HepG2 (cell line): ENCODE measurements at regions not wholly inside any gene's neighbourhood (a gene's known extent, or its start where the extent isn't known, plus 50 kb on each side); places are given as distances from the start of the nearest gene placed in this dataset.

Source experiments
- ATAC-seq: fragments of 200-7000 bp; cut with Tn5 transposase; 3 replicates; pipeline ENCODE4 v1.9.1; 2020; ENCODE audit warnings: mild to moderate bottlenecking, moderate library complexity
- BruUV-seq: library from RNA; stranded (reverse); fragments of 400-500 nt; replicated peaks from 2 replicates; lab custom pipeline; 2021; lab: Mats Ljungman, UMichigan
- CTCF ChIA-PET: fragments of 300-600 bp; formaldehyde crosslinking; extraction: SDS; loops from one replicate; lab custom pipeline; 2021; ENCODE audit warnings: low total read pairs, inconsistent platforms, low intra/inter-chr PET ratio; lab: Yijun Ruan, JAX
- POLR2A ChIA-PET: fragments of 350-600 bp; sonication (Branson Sonifier 250); formaldehyde crosslinking; loops from one replicate; lab custom pipeline; 2020; ENCODE audit warnings: antibody characterized with exemption, inconsistent platforms; lab: Yijun Ruan, JAX
- DNase-seq: peaks from one replicate; pipeline ENCODE4 v3.0.0-alpha.2; 2015; ENCODE audit warnings: low spot score
- FAIRE-seq: peaks from 3 replicates; lab custom pipeline; 2011; peaks lifted over from hg19 to GRCh38; lab: Jason Lieb, UNC
- H2AFZ ChIP-seq: one replicate; pipeline ENCODE4 v1.6.1; 2011; ENCODE audit warnings: low read length, inconsistent platforms
- H3K27ac ChIP-seq: fragments of 300-600 bp; 3 replicates; pipeline ENCODE4 v1.8.0; 2011; ENCODE audit warnings: mixed run types, mild to moderate bottlenecking, mixed read lengths, low read length, inconsistent platforms; ENCODE audit not compliant: insufficient read depth; ENCODE audit errors: extremely low read length
- H3K27me3 ChIP-seq, 2 experiments: fragments of 200-600 bp in 1 of 2; 2 replicates in 1 of 2; 3 replicates in 1 of 2; pipeline versions ENCODE4 v1.6.0 to v1.8.0; 2011; ENCODE audit warnings: low read length in 2 of 2, mild to moderate bottlenecking in 2 of 2, moderate library complexity in 2 of 2, inconsistent platforms in 1 of 2; ENCODE audit not compliant: insufficient read depth in 2 of 2, control insufficient read depth in 1 of 2
- H3K36me3 ChIP-seq, 2 experiments: fragments of 200-600 bp in 1 of 2; replicated peaks in 1 of 2; 2 replicates in 1 of 2; 3 replicates in 1 of 2; pipeline versions ENCODE4 v1.5.1 to v1.8.0; 2011; ENCODE audit warnings: low read length in 2 of 2, inconsistent platforms in 1 of 2; ENCODE audit not compliant: insufficient read depth in 2 of 2, control insufficient read depth in 1 of 2
- H3K4me1 ChIP-seq: 2 replicates; pipeline ENCODE4 v1.5.1; 2012; ENCODE audit warnings: low read length, inconsistent platforms; ENCODE audit not compliant: insufficient read depth
- H3K4me2 ChIP-seq: 2 replicates; pipeline ENCODE4 v1.6.0; 2011; ENCODE audit warnings: low read depth, low read length, inconsistent platforms
- H3K4me3 ChIP-seq, 3 experiments: fragments of 200-600 bp in 1 of 3; sonication (generic), shearing (Covaris generic) in 1 of 3; replicated peaks in 1 of 3; 2 replicates each; pipeline ENCODE4 v1.5.1; 2011 to 2016; ENCODE audit warnings: low read length in 3 of 3, inconsistent platforms in 2 of 3, low read depth in 2 of 3, mild to moderate bottlenecking in 2 of 3, control low read depth in 1 of 3, mixed read lengths in 1 of 3; ENCODE audit not compliant: insufficient read depth in 1 of 3
- H3K79me2 ChIP-seq: one replicate; pipeline ENCODE4 v1.6.1; 2011; ENCODE audit warnings: low read length, inconsistent platforms; ENCODE audit not compliant: insufficient read depth
- H3K9ac ChIP-seq: 2 replicates; pipeline ENCODE4 v1.6.0; 2011; ENCODE audit warnings: mild to moderate bottlenecking, low read depth, low read length, inconsistent platforms; ENCODE audit not compliant: insufficient read depth
- H3K9me3 ChIP-seq: 2 replicates; pipeline ENCODE4 v1.5.1; 2012; ENCODE audit warnings: mild to moderate bottlenecking, low read length
- H4K20me1 ChIP-seq: 2 replicates; pipeline ENCODE4 v1.6.0; 2011; ENCODE audit warnings: inconsistent platforms, mild to moderate bottlenecking, low read length, moderate library complexity; ENCODE audit not compliant: insufficient read depth
- AKNA ChIP-seq: sonication (generic); formaldehyde crosslinking; IDR thresholded peaks from 2 replicates; pipeline ENCODE4 v1.4.0; 2020; ENCODE audit warnings: missing genetic modification reagents, borderline replicate concordance
- CCDC6 ChIP-seq: sonication (generic); formaldehyde crosslinking; IDR thresholded peaks from 2 replicates; pipeline ENCODE4 v1.8.1; 2022; ENCODE audit warnings: mild to moderate bottlenecking, missing genetic modification reagents, moderate library complexity
- DDIT3 ChIP-seq: sonication (generic); formaldehyde crosslinking; IDR thresholded peaks from 2 replicates; pipeline ENCODE4 v1.4.0; 2020; ENCODE audit warnings: mild to moderate bottlenecking, missing genetic modification reagents
- HBP1 ChIP-seq: IDR thresholded peaks from 2 replicates; pipeline ENCODE4 v1.6.1; 2016; ENCODE audit warnings: low read depth, control low read depth
- HMG20B ChIP-seq: conservative IDR thresholded peaks from 2 replicates; pipeline ENCODE4 v1.6.1; 2016; ENCODE audit warnings: missing genetic modification reagents, missing compliant biosample characterization
- MED1 ChIP-seq: sonication (generic); formaldehyde crosslinking; IDR thresholded peaks from 2 replicates; pipeline ENCODE4 v1.4.0; 2020; ENCODE audit warnings: missing genetic modification reagents
- PATZ1 ChIP-seq: sonication (generic); formaldehyde crosslinking; IDR thresholded peaks from 2 replicates; pipeline ENCODE4 v1.4.0; 2020; ENCODE audit warnings: missing genetic modification reagents
- PITX1 ChIP-seq: sonication (generic); formaldehyde crosslinking; IDR thresholded peaks from 2 replicates; pipeline ENCODE4 v1.5.1; 2020; ENCODE audit warnings: mild to moderate bottlenecking, missing genetic modification reagents
- STAG1 ChIP-seq: sonication (generic); formaldehyde crosslinking; IDR thresholded peaks from 2 replicates; pipeline ENCODE4 v1.4.0; 2020; ENCODE audit warnings: missing genetic modification reagents
- ZBTB43 ChIP-seq: sonication (generic); formaldehyde crosslinking; conservative IDR thresholded peaks from 2 replicates; pipeline ENCODE4 v1.4.0; 2020; ENCODE audit warnings: missing genetic modification reagents
- ZNF788 ChIP-seq: sonication (generic); formaldehyde crosslinking; IDR thresholded peaks from 2 replicates; pipeline ENCODE4 v1.5.0; 2020; ENCODE audit warnings: mild to moderate bottlenecking, missing genetic modification reagents, borderline replicate concordance
- WGBS: methylation state at CpG from one replicate; pipeline ENCODE4 v1.1.6; 2017; ENCODE audit warnings: low lambda C conversion rate; 5-methylcytosine and 5-hydroxymethylcytosine counted together
- in situ Hi-C: cut with HindIII; loops from 2 replicates; pipeline ENCODE4 v1.10.0; 2017; ENCODE audit warnings: low pct_unique_long_range_greater_than_20kb; ENCODE audit not compliant: extremely low pct_ligation_motif_present
- intact Hi-C: fragments of 100-400 bp; cut with micrococcal nuclease; formaldehyde crosslinking; loops from one replicate; pipeline ENCODE4 v1.10.0; 2022; ENCODE audit not compliant: unreplicated experiment

- FAIRE-seq (no peak), ATAC-seq (no peak), DNase-seq (no peak)
- Histone ChIP-seq H3K4me2 (no peak overlapping the region), H3K36me3 (no peaks in the 10 kb centered on the region), H3K27ac (no peak overlapping the region), H2AFZ (no peak overlapping the region), H3K27me3 (no peaks in the 10 kb centered on the region; a peak in 1 of 5 replicates), H3K4me1 (no peaks in the 10 kb centered on the region), H4K20me1 (no peaks in the 10 kb centered on the region), H3K9ac (no peak overlapping the region), H3K79me2 (no peaks in the 10 kb centered on the region), H3K4me3 (no peak overlapping the region), H3K9me3 (no peaks in the 10 kb centered on the region)
- intact Hi-C loops (no loop called here), in situ Hi-C loops (no loop called here)
- ChIA-PET POLR2A (no interaction called here), CTCF (no interaction called here)
- no TSS peak for BruUV-seq
- WGBS, result 31% methylated on average over 2 of the region's 2 CpGs
- TF ChIP-seq AKNA (CRISPR knock-in tag), result no peak
- TF ChIP-seq STAG1 (CRISPR knock-in tag), result no peak
- TF ChIP-seq PITX1 (CRISPR knock-in tag), result no peak
- no peak for TF ChIP-seq CCDC6
- no peak for TF ChIP-seq MED1
- TF ChIP-seq HBP1, result no peak
- no peak for TF ChIP-seq ZBTB43
- TF ChIP-seq ZNF788 (CRISPR knock-in tag), result no peak
- no peak for TF ChIP-seq DDIT3 (CRISPR knock-in tag)
- no peak for TF ChIP-seq PATZ1 (CRISPR knock-in tag)
- TF ChIP-seq HMG20B (CRISPR knock-in tag), result no peak
Measured at GRCh38 chr11:111135101-111135500, 110.4 kb upstream of the POU2AF2 start.
